Activated CD4-positive, alpha-beta T cell treated with anti-CD3 and anti-CD28 coated beads, Interleukin-2, Interleukin-4, amounts not matched to agents 100 ng/mL and 50 ng/mL, durations not matched to agents 16 hours and 8 hours (primary cell): ENCODE measurements at regions not wholly inside any gene's neighbourhood (a gene's known extent, or its start where the extent isn't known, plus 50 kb on each side); places are given as distances from the start of the nearest gene placed in this dataset.
"Not testable (repeated sequence)": the region's sequence is repeated elsewhere in the genome, so short reads cannot be mapped to it uniquely, and the experiment has no call there.

Source experiments
- DNase-seq: peaks from one replicate; pipeline ENCODE4 v3.0.0-alpha.2; 2020; ENCODE audit warnings: low spot score

- no peak for DNase-seq
Measured at GRCh38 chr10:128576943-128577670, 450.9 kb upstream of the MKI67 start.

- no peak for DNase-seq
Measured at GRCh38 chr10:128577958-128578750, 451.9 kb upstream of the MKI67 start.

- no peak for DNase-seq
Measured at GRCh38 chr10:128578766-128579165, 452.5 kb upstream of the MKI67 start.

- DNase-seq = no peak
Measured at GRCh38 chr10:128579280-128579865, 453.1 kb upstream of the MKI67 start.

GRCh38 chr10:128579901-128580300 is 453.7 kb upstream of the MKI67 start:
- no peak for DNase-seq

- not testable (repeated sequence) for DNase-seq
Measured at GRCh38 chr10:128583125-128583524, 456.9 kb upstream of the MKI67 start.

GRCh38 chr10:128586599-128586998 is 460.4 kb upstream of the MKI67 start:
- DNase-seq = not testable (repeated sequence)

GRCh38 chr10:128587689-128588088 is 461.5 kb upstream of the MKI67 start:
- no peak for DNase-seq

- DNase-seq = no peak
Measured at GRCh38 chr10:128588402-128588801, 462.2 kb upstream of the MKI67 start.

- no peak for DNase-seq
Measured at GRCh38 chr10:128594688-128595087, 468.5 kb upstream of the MKI67 start.

- DNase-seq = no peak
Measured at GRCh38 chr10:128596906-128597305, 470.7 kb upstream of the MKI67 start.

GRCh38 chr10:128599030-128599429 is 472.8 kb upstream of the MKI67 start:
- DNase-seq = no peak

GRCh38 chr10:128599538-128599937 is 473.3 kb upstream of the MKI67 start:
- DNase-seq = no peak

GRCh38 chr10:128602183-128602582 is 476.0 kb upstream of the MKI67 start:
- DNase-seq = no peak

- no peak for DNase-seq
Measured at GRCh38 chr10:128604025-128604424, 477.8 kb upstream of the MKI67 start.

GRCh38 chr10:128605180-128605579 is 479.0 kb upstream of the MKI67 start:
- no peak for DNase-seq

GRCh38 chr10:128606055-128606454 is 479.8 kb upstream of the MKI67 start:
- no peak for DNase-seq

GRCh38 chr10:128608791-128609190 is 482.6 kb upstream of the MKI67 start:
- no peak for DNase-seq

- no peak for DNase-seq
Measured at GRCh38 chr10:128609460-128609859, 483.2 kb upstream of the MKI67 start.

- DNase-seq = no peak
Measured at GRCh38 chr10:128610113-128610512, 483.9 kb upstream of the MKI67 start.

- DNase-seq = no peak
Measured at GRCh38 chr10:128612195-128612594, 486.0 kb upstream of the MKI67 start.

GRCh38 chr10:128612631-128613030 is 486.4 kb upstream of the MKI67 start:
- DNase-seq = no peak

- no peak for DNase-seq
Measured at GRCh38 chr10:128614016-128614605, 487.9 kb upstream of the MKI67 start.
